ENCODE measurements at regions not wholly inside any gene's neighbourhood (a gene's known extent, or its start where the extent isn't known, plus 50 kb on each side); places are given as distances from the start of the nearest gene placed in this dataset.

DNA sequence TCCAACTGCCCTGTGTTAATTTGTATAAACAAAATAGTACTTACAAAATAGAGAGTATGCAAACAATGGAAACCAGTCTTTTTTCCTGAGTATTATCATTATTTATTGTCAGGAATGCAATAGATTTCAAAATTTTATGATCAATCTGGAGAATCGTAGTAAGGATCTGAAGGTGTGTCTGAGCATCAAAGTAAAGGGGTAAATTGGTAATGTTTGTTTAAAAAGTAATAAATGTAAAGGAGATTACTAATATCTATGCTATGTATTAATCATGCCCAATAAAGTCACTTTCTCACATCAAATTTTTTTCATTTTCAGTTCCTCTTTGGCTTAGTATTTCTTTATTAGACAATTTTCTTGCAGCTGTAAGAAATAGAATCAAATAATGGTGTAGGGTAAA, 1507.1 kb upstream of the PCDH7 start:
- TF ChIP-seq, protein P1, sequence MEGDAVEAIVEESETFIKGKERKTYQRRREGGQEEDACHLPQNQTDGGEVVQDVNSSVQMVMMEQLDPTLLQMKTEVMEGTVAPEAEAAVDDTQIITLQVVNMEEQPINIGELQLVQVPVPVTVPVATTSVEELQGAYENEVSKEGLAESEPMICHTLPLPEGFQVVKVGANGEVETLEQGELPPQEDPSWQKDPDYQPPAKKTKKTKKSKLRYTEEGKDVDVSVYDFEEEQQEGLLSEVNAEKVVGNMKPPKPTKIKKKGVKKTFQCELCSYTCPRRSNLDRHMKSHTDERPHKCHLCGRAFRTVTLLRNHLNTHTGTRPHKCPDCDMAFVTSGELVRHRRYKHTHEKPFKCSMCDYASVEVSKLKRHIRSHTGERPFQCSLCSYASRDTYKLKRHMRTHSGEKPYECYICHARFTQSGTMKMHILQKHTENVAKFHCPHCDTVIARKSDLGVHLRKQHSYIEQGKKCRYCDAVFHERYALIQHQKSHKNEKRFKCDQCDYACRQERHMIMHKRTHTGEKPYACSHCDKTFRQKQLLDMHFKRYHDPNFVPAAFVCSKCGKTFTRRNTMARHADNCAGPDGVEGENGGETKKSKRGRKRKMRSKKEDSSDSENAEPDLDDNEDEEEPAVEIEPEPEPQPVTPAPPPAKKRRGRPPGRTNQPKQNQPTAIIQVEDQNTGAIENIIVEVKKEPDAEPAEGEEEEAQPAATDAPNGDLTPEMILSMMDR (IDR thresholded peaks at IDR 0.05; ENCODE audit: insufficient read depth, low read length) = no peak
- TF ChIP-seq, protein P2, sequence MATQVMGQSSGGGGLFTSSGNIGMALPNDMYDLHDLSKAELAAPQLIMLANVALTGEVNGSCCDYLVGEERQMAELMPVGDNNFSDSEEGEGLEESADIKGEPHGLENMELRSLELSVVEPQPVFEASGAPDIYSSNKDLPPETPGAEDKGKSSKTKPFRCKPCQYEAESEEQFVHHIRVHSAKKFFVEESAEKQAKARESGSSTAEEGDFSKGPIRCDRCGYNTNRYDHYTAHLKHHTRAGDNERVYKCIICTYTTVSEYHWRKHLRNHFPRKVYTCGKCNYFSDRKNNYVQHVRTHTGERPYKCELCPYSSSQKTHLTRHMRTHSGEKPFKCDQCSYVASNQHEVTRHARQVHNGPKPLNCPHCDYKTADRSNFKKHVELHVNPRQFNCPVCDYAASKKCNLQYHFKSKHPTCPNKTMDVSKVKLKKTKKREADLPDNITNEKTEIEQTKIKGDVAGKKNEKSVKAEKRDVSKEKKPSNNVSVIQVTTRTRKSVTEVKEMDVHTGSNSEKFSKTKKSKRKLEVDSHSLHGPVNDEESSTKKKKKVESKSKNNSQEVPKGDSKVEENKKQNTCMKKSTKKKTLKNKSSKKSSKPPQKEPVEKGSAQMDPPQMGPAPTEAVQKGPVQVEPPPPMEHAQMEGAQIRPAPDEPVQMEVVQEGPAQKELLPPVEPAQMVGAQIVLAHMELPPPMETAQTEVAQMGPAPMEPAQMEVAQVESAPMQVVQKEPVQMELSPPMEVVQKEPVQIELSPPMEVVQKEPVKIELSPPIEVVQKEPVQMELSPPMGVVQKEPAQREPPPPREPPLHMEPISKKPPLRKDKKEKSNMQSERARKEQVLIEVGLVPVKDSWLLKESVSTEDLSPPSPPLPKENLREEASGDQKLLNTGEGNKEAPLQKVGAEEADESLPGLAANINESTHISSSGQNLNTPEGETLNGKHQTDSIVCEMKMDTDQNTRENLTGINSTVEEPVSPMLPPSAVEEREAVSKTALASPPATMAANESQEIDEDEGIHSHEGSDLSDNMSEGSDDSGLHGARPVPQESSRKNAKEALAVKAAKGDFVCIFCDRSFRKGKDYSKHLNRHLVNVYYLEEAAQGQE (IDR thresholded peaks at IDR 0.05; ENCODE audit: insufficient replicate concordance, low read depth) = no peak

All from HL-60 (cell line).